ENCODE measurements at regions not wholly inside any gene's neighbourhood (a gene's known extent, or its start where the extent isn't known, plus 50 kb on each side); places are given as distances from the start of the nearest gene placed in this dataset.

DNA sequence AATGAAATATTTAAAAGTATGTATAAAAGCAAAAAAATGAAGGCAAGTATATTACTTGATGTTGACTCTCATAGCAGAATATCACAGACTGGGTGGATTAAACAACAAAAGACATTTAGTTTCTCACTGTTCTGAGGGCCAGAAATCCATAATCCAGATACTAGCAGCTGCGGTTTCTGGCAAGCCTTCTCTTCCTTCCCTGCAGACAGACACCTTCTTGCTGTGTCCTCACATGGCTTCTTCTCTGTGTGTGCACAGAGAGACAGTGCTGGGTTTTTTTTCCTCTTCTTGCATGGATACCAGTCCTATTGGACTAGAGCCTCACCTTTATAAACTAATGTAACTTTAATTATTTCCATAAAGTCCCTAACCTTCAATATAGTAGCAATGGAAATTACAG is 127.9 kb upstream of the AKR1E2 start:
- FAIRE-seq, result no peak
- no peak for DNase-seq (ENCODE audit: low read depth)
- TF ChIP-seq, protein P1, sequence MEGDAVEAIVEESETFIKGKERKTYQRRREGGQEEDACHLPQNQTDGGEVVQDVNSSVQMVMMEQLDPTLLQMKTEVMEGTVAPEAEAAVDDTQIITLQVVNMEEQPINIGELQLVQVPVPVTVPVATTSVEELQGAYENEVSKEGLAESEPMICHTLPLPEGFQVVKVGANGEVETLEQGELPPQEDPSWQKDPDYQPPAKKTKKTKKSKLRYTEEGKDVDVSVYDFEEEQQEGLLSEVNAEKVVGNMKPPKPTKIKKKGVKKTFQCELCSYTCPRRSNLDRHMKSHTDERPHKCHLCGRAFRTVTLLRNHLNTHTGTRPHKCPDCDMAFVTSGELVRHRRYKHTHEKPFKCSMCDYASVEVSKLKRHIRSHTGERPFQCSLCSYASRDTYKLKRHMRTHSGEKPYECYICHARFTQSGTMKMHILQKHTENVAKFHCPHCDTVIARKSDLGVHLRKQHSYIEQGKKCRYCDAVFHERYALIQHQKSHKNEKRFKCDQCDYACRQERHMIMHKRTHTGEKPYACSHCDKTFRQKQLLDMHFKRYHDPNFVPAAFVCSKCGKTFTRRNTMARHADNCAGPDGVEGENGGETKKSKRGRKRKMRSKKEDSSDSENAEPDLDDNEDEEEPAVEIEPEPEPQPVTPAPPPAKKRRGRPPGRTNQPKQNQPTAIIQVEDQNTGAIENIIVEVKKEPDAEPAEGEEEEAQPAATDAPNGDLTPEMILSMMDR (IDR thresholded peaks at IDR 0.05; ENCODE audit: insufficient read depth, low read length, severe bottlenecking), result no peak
- H3K4me3 ChIP-seq (ENCODE audit: low read depth, low read length), result no peak overlapping the region
- no peaks in the 10 kb centered on the region for H3K36me3 ChIP-seq (ENCODE audit: control insufficient read depth, insufficient read depth, low read length)
- H3K27me3 ChIP-seq (ENCODE audit: control insufficient read depth, insufficient read depth, low read length), result no peaks in the 10 kb centered on the region

DNA sequence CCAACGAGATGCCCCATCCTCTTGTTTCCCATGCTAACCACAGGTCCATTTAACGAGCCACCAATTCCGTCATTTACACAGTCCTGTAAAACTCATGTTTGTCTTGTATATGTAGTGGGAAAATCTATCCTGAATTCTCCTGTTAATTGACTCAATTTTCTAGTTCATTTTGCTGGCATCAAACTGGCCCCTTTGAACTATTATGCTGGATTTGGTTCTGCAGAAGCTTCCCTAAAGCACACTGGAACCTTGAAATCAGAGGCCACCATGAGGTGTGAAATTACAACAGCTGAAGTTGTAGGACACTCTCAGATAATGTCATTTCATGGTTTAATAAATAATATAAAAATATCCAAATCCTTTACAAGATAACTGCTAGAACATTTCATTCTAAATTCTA is 129.8 kb upstream of the AKR1E2 start:
- FAIRE-seq, result no peak

DNA sequence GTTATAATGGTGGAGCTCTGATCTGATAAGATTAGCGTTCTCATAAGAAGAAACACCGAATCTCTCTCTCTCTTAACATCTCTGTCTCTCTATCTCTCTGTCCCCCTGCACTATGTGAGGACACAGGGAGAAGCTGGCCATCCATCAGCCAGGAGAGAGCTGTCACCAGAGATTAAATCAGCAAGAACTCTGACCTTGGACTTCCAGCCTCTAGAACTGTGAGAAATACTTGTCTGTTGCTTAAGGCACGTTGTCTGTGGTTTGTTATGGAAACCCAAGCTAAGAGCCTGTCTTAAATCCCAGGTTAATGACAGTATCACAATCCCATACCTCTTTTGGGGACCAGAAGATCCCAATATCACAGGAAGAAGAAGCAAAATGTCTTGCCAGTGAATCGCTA is 132.0 kb upstream of the AKR1E2 start:
- Histone ChIP-seq H3K36me3 (ENCODE audit: control insufficient read depth, insufficient read depth, low read length) (no peaks in the 10 kb centered on the region), H3K27me3 (ENCODE audit: control insufficient read depth, insufficient read depth, low read length) (no peaks in the 10 kb centered on the region), H3K4me3 (ENCODE audit: low read depth, low read length) (no peak overlapping the region)
- DNase-seq (ENCODE audit: low read depth) (no peak), FAIRE-seq (no peak)
- TF ChIP-seq, protein P1 (IDR thresholded peaks at IDR 0.05; ENCODE audit: insufficient read depth, low read length, severe bottlenecking), result no peak

More for the DNA sequence above, 129.8 kb upstream of the AKR1E2 start:
- H3K36me3 ChIP-seq (ENCODE audit: control insufficient read depth, insufficient read depth, low read length), result no peaks in the 10 kb centered on the region
- H3K27me3 ChIP-seq (ENCODE audit: control insufficient read depth, insufficient read depth, low read length), result no peaks in the 10 kb centered on the region
- TF ChIP-seq, protein P1 (IDR thresholded peaks at IDR 0.05; ENCODE audit: insufficient read depth, low read length, severe bottlenecking), result no peak
- no peak for DNase-seq (ENCODE audit: low read depth)
- H3K4me3 ChIP-seq (ENCODE audit: low read depth, low read length), result no peak overlapping the region

DNA sequence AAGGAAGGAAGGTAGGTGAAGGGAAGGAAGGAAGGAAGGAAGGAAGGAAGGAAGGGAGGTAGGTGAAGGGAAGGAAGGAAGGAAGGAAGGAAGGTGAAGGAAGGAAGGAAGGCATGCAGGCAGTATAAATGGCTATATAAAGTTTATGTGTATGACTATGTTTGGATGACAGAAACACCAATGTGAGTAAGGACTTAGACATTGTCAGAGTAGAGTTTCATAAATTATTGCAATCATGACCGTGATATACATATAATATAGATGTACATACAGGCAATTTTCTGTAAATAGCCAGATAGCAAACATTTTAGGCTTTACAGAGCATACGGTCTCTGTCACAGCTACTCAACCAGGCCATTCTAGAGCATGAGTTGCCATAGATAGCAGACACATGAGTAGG is 133.8 kb upstream of the AKR1E2 start:
- DNase-seq (ENCODE audit: low read depth) (peak; percentile 67), FAIRE-seq (no peak)
- no peak overlapping the region for H3K4me3 ChIP-seq (ENCODE audit: low read depth, low read length)
- no peaks in the 10 kb centered on the region for H3K27me3 ChIP-seq (ENCODE audit: control insufficient read depth, insufficient read depth, low read length)
- H3K36me3 ChIP-seq (ENCODE audit: control insufficient read depth, insufficient read depth, low read length), result no peaks in the 10 kb centered on the region
- TF ChIP-seq, protein P1 (IDR thresholded peaks at IDR 0.05; ENCODE audit: insufficient read depth, low read length, severe bottlenecking), result no peak

DNA sequence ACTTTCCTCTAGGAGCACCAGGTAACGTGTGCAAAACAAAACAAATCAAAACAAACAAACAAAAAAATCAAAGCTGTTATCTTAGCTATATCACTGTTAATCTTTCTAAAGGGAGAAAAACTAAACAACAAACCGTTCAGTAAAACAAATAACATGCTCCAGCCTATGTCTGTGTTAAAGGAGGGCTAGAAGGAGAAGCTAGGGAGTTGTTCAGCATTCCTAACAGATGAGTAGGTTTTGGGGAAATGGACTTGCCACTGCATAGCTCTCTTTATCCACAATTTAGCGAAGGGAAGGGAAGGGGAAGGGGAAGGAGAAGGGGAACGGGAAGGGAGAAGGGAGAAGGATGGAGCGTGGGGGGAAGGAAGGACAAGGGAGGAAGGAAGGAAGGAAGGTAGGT is 134.2 kb upstream of the AKR1E2 start:
- TF ChIP-seq, protein P1 (IDR thresholded peaks at IDR 0.05; ENCODE audit: insufficient read depth, low read length, severe bottlenecking), result no peak
- Histone ChIP-seq H3K4me3 (ENCODE audit: low read depth, low read length) (no peak overlapping the region), H3K36me3 (ENCODE audit: control insufficient read depth, insufficient read depth, low read length) (no peaks in the 10 kb centered on the region), H3K27me3 (ENCODE audit: control insufficient read depth, insufficient read depth, low read length) (no peaks in the 10 kb centered on the region)
- DNase-seq (ENCODE audit: low read depth) (peak; percentile 85), FAIRE-seq (no peak)

DNA sequence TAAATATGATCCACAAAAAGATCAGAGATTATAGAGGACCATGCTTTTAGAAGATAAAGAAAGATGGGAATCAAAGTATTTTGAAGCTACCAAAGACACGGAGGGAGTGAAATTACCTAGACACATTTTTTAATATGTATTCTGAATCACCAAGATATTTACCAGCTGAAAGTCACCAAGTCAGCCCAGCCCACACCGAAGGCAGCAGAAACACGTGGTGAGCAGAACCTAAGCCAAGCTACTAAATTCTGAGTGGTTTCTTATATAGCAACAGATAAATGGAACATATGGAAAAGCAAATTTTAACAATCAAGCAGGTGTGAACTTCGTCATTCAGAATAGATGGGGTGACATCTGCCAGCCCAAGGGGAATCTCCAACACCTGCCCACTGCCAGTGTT is 134.7 kb upstream of the AKR1E2 start:
- no peak for FAIRE-seq
- TF ChIP-seq, protein P1 (IDR thresholded peaks at IDR 0.05; ENCODE audit: insufficient read depth, low read length, severe bottlenecking), result no peak
- peak; percentile 40 for DNase-seq (ENCODE audit: low read depth)
- no peak overlapping the region for H3K4me3 ChIP-seq (ENCODE audit: low read depth, low read length)
- no peaks in the 10 kb centered on the region for H3K27me3 ChIP-seq (ENCODE audit: control insufficient read depth, insufficient read depth, low read length)
- no peaks in the 10 kb centered on the region for H3K36me3 ChIP-seq (ENCODE audit: control insufficient read depth, insufficient read depth, low read length)

Measured in bronchial epithelial cell (primary cell).